Neural progenitor cell (in vitro differentiated cells): ENCODE measurements at regions not wholly inside any gene's neighbourhood (a gene's known extent, or its start where the extent isn't known, plus 50 kb on each side); places are given as distances from the start of the nearest gene placed in this dataset.

Experiments used
- DNase-seq: peaks from one replicate; pipeline ENCODE4 v3.0.0-alpha.2; 2016; ENCODE audit warnings: low spot score
- H2AFZ ChIP-seq: fragments of 200-600 bp; sonication (generic); replicated peaks from 2 replicates; pipeline ENCODE4 v1.6.1; 2016; ENCODE audit warnings: antibody characterized with exemption
- H3F3A ChIP-seq: fragments of 200-600 bp; sonication (generic); 2 replicates; pipeline ENCODE4 v1.6.1; 2016; ENCODE audit warnings: antibody characterized with exemption, low read depth
- H3K27ac ChIP-seq: fragments of 200-600 bp; sonication (generic); 2 replicates; pipeline ENCODE4 v1.5.1; 2016; ENCODE audit warnings: mild to moderate bottlenecking
- H3K27me3 ChIP-seq: fragments of 200-600 bp; sonication (generic); 2 replicates; pipeline ENCODE4 v1.6.1; 2016; ENCODE audit warnings: mild to moderate bottlenecking, moderate library complexity
- H3K36me3 ChIP-seq: fragments of 200-600 bp; sonication (generic); 2 replicates; pipeline ENCODE4 v1.5.1; 2016
- H3K4me1 ChIP-seq: fragments of 200-600 bp; sonication (generic); 2 replicates; pipeline ENCODE4 v1.6.1; 2016; ENCODE audit warnings: mixed run types
- H3K4me2 ChIP-seq: fragments of 200-600 bp; sonication (generic); 2 replicates; pipeline ENCODE4 v1.6.1; 2016
- H3K4me3 ChIP-seq: fragments of 200-600 bp; sonication (generic); 2 replicates; pipeline ENCODE4 v1.5.1; 2016
- H3K79me2 ChIP-seq: fragments of 200-600 bp; sonication (generic); 2 replicates; pipeline ENCODE4 v1.6.1; 2016; ENCODE audit warnings: low read depth
- H3K9ac ChIP-seq: fragments of 200-600 bp; sonication (generic); 2 replicates; pipeline ENCODE4 v1.6.1; 2016
- H3K9me3 ChIP-seq: fragments of 200-600 bp; sonication (generic); 2 replicates; pipeline ENCODE4 v1.5.1; 2016; ENCODE audit warnings: low read depth
- H4K20me1 ChIP-seq: fragments of 200-600 bp; sonication (generic); 2 replicates; pipeline ENCODE4 v1.6.1; 2016; ENCODE audit warnings: low read depth
- H3K27ac Mint-ChIP-seq: 3 replicates; pipeline ENCODE4 v1.8.0; 2021; ENCODE audit warnings: mixed read lengths
- H3K27me3 Mint-ChIP-seq: 2 replicates; pipeline ENCODE4 v1.8.0; 2022; ENCODE audit warnings: low read depth, mild to moderate bottlenecking, inconsistent platforms, moderate library complexity, mixed read lengths; ENCODE audit not compliant: insufficient read depth
- H3K36me3 Mint-ChIP-seq: 3 replicates; pipeline ENCODE4 v1.8.0; 2021; ENCODE audit warnings: mixed read lengths
- H3K4me1 Mint-ChIP-seq: 3 replicates; pipeline ENCODE4 v1.8.0; 2021; ENCODE audit warnings: mixed read lengths
- H3K4me3 Mint-ChIP-seq: 3 replicates; pipeline ENCODE4 v1.8.0; 2021; ENCODE audit warnings: mild to moderate bottlenecking, moderate library complexity, mixed read lengths
- H3K9me3 Mint-ChIP-seq: 3 replicates; pipeline ENCODE4 v1.8.0; 2020; ENCODE audit warnings: mixed read lengths
- CTCF ChIP-seq: fragments of 200-600 bp; sonication (generic); IDR thresholded peaks from 2 replicates; pipeline ENCODE4 v1.5.1; 2017; ENCODE audit warnings: antibody characterized with exemption, mild to moderate bottlenecking
- EZH2 ChIP-seq: fragments of 200-600 bp; sonication (generic); IDR thresholded peaks from 2 replicates; pipeline ENCODE4 v1.6.1; 2017; ENCODE audit warnings: antibody characterized with exemption, mild to moderate bottlenecking, moderate library complexity
- EZH2phosphoT487 ChIP-seq: fragments of 200-600 bp; sonication (generic); IDR thresholded peaks from 2 replicates; pipeline ENCODE4 v1.6.1; 2017; ENCODE audit warnings: antibody characterized with exemption

DNA sequence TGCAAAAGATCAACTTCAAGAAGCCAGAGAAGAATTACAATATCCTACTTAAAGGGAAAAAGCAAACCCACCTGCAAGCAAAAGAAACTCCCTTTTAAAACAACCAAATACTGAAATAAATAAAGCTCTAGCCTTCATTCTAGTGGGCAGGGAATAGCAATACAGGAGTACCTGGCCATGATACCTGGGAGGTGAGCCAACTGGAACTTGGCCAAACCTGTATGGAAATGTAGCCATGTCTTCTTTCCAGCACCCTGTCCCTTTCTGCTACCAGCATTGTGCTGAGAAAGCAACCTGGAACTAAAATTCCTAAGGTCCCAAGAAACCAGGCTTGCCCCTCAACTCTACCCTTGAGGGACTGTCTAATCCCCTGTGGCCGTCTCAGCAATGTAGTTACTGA lies 530.0 kb downstream of the EPHB1 start:
- H3K79me2 ChIP-seq = no peaks in the 10 kb centered on the region
- H3F3A ChIP-seq = no peaks in the 10 kb centered on the region
- H3K27me3 ChIP-seq = no peaks in the 10 kb centered on the region
- DNase-seq = no peak
- H4K20me1 ChIP-seq = no peaks in the 10 kb centered on the region
- peaks cover 8% of the 10 kb centered on the region for H3K27me3 Mint-ChIP-seq
- no peak overlapping the region for H3K4me3 Mint-ChIP-seq
- no peaks in the 10 kb centered on the region for H3K9me3 ChIP-seq
- H3K9ac ChIP-seq = no peak overlapping the region
- peaks cover 7% of the 10 kb centered on the region for H3K4me1 ChIP-seq
- H2AFZ ChIP-seq = no peak overlapping the region
- H3K9me3 Mint-ChIP-seq = no peaks in the 10 kb centered on the region
- H3K4me1 Mint-ChIP-seq = peaks cover 13% of the 10 kb centered on the region
- H3K27ac ChIP-seq = no peak overlapping the region
- no peaks in the 10 kb centered on the region for H3K36me3 ChIP-seq
- TF ChIP-seq EZH2phosphoT487 (no peak), CTCF (no peak), EZH2 (no peak)
- no peak overlapping the region for H3K4me2 ChIP-seq
- H3K36me3 Mint-ChIP-seq = no peaks in the 10 kb centered on the region
- H3K27ac Mint-ChIP-seq = no peak overlapping the region
- H3K4me3 ChIP-seq = no peak overlapping the region

GRCh38 chr3:135325726-135326235 lies 530.7 kb downstream of the EPHB1 start:
- no peak overlapping the region for H3K4me3 ChIP-seq
- peaks cover 13% of the 10 kb centered on the region for H3K4me1 Mint-ChIP-seq
- no peaks in the 10 kb centered on the region for H3F3A ChIP-seq
- H3K9ac ChIP-seq = no peak overlapping the region
- no peak overlapping the region for H3K4me3 Mint-ChIP-seq
- no peaks in the 10 kb centered on the region for H3K36me3 ChIP-seq
- no peaks in the 10 kb centered on the region for H3K9me3 Mint-ChIP-seq
- no peak overlapping the region for H3K4me2 ChIP-seq
- no peak overlapping the region for H3K27ac Mint-ChIP-seq
- H4K20me1 ChIP-seq = no peaks in the 10 kb centered on the region
- H3K36me3 Mint-ChIP-seq = no peaks in the 10 kb centered on the region
- H3K79me2 ChIP-seq = no peaks in the 10 kb centered on the region
- no peaks in the 10 kb centered on the region for H3K9me3 ChIP-seq
- no peak overlapping the region for H3K27ac ChIP-seq
- peaks cover 8% of the 10 kb centered on the region for H3K27me3 Mint-ChIP-seq
- no peak for DNase-seq
- no peak overlapping the region for H2AFZ ChIP-seq
- H3K27me3 ChIP-seq = no peaks in the 10 kb centered on the region
- peaks cover 7% of the 10 kb centered on the region for H3K4me1 ChIP-seq
- TF ChIP-seq EZH2 (no peak), EZH2phosphoT487 (no peak), CTCF (no peak)

DNA sequence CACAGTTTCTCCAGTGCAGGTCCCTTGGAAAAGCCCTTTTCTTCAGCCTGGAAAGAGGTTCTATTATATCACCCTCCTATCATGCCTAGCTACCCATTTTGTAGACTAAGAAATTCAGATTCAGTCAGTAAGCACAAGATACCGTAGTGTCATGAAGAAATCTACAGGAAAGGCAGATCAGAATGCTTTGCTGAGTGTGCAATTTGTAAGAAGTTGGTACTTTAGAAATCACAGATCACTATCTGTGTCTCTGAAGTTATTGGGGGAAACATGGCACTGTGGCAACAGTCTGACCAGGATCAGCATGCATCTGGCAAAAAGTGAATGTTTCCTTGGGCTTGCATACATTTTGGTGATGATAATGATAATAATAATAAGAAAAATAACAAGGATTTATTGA lies 531.8 kb downstream of the EPHB1 start:
- Histone ChIP-seq H3K9me3 (no peaks in the 10 kb centered on the region), H4K20me1 (no peaks in the 10 kb centered on the region), H3K27me3 (no peaks in the 10 kb centered on the region), H3K79me2 (no peaks in the 10 kb centered on the region), H2AFZ (no peak overlapping the region), H3F3A (no peaks in the 10 kb centered on the region), H3K9ac (no peak overlapping the region), H3K4me3 (no peak overlapping the region), H3K4me1 (peaks cover 7% of the 10 kb centered on the region), H3K36me3 (no peaks in the 10 kb centered on the region), H3K4me2 (no peak overlapping the region), H3K27ac (no peak overlapping the region)
- H3K4me1 Mint-ChIP-seq = peaks cover 13% of the 10 kb centered on the region
- TF ChIP-seq EZH2 (no peak), CTCF (no peak), EZH2phosphoT487 (no peak)
- no peak overlapping the region for H3K27ac Mint-ChIP-seq
- H3K9me3 Mint-ChIP-seq = no peaks in the 10 kb centered on the region
- H3K4me3 Mint-ChIP-seq = no peak overlapping the region
- no peaks in the 10 kb centered on the region for H3K36me3 Mint-ChIP-seq
- H3K27me3 Mint-ChIP-seq = peaks cover 8% of the 10 kb centered on the region
- DNase-seq = no peak
